ENCODE measurements at regions not wholly inside any gene's neighbourhood (a gene's known extent, or its start where the extent isn't known, plus 50 kb on each side); places are given as distances from the start of the nearest gene placed in this dataset.

- no peak for TF ChIP-seq CTCF (IDR thresholded peaks at IDR 0.05)
- no peak for TF ChIP-seq EZH2phosphoT487 (IDR thresholded peaks at IDR 0.05)
Measured at GRCh38 chr14:95014036-95014435, 143.3 kb downstream of the DICER1 start.

Data from neural progenitor cell (in vitro differentiated cells).